Skin of body (tissue), 1 donor: ENCODE measurements at regions not wholly inside any gene's neighbourhood (a gene's known extent, or its start where the extent isn't known, plus 50 kb on each side); places are given as distances from the start of the nearest gene placed in this dataset.
"Not testable (repeated sequence)": the region's sequence is repeated elsewhere in the genome, so short reads cannot be mapped to it uniquely, and the experiment has no call there.

ENCODE experiments used
- DNase-seq: peaks from one replicate; lab custom pipeline; 2025; lab: John Stamatoyannopoulos, UW

GRCh38 chrX:130552444-130553073 is 150.8 kb downstream of the RBMX2 start:
- no peak for DNase-seq

GRCh38 chrX:130555341-130555740 is 153.6 kb downstream of the RBMX2 start:
- DNase-seq, result peak; percentile 49

DNA sequence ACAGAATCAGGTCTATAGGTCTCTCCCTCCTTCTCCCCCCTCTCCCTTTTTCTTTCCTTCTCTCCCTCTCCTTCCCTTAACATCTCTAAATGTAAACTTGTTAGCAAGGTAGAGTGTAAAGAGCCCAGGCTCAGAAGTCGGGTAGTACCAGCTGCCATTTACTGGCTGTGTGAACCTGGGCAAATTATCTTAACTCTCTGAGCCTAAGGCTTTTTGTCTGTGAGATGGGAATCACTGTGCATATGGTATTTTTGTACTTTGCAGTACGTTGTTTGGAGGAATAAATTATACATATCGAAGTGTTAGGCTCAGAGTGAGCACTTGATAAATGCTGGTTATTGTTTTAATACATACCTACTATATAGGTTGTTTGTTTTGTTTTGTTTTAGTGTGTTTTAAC is 154.0 kb downstream of the RBMX2 start:
- DNase-seq, result no peak

- no peak for DNase-seq
These were observed 155.2 kb downstream of the RBMX2 start for GRCh38 chrX:130556951-130557350.

- no peak for DNase-seq
These were observed 158.8 kb downstream of the RBMX2 start for GRCh38 chrX:130560544-130560943.

- no peak for DNase-seq
These were observed 160.1 kb downstream of the RBMX2 start for GRCh38 chrX:130561930-130562329.

DNA sequence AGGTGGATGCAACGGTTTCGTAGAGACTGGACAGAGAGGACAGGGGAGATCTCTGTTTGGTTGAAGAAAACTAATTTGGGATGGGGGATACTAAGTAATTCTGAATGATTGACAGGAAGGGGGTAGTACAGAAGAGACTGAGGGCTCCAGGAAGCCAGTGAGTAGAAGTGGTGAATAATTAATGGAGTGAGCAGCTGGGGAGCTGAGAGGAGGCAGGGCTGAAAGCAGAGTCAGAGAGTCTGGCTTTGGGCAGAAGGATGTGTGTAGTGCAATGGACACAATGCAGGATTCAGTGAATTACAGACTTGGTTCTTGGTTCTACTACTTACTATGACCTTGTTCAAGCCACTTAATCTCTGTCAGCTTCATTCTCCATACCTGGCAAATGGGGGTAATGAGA is 161.7 kb downstream of the RBMX2 start:
- DNase-seq, result no peak

DNA sequence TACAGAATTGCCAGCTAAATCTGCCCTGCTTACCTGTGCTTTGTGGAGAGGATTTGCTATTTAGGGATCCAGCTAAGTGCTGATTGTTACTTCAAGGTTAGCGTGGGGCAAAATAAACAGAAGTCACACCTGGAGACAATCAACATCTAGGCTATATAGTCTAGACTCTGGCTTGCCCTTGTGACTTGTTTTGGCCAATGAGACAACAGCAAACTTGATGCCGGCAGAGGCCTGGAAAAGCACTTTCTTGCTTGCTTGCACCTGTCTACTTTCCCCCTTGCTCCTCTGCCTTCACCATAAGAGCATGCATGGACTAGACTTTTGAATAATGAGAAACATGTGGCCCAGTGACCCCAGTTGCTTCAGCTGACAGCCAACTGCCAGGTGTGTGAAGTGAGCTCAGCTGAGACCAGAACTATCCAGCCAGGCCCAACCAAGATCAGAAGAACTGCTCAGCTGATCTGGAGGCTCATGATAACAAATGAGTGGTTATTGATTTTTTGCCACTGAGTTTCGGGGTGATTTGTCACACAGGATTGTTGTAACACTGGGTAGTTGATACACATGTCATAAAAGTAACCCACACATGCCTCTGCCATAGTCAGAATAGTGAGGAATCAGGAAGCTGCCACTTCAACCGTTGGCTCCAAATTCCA is 164.4 kb downstream of the RBMX2 start:
- DNase-seq, result no peak

DNA sequence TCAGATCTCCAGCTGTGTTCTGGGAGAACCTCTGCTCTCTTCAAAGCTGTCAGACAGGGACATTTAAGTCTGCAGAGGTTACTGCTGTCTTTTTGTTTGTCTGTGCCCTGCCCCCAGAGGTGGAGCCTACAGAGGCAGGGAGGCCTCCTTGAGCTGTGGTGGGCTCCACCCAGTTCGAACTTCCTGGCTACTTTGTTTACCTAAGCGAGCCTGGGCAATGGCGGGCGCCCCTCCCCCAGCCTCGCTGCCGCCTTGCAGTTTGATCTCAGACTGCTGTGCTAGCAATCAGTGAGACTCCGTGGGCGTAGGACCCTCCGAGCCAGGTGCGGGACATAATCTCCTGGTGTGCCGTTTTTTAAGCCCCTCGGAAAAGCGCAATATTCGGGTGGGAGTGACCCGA is 171.2 kb downstream of the RBMX2 start:
- not testable (repeated sequence) for DNase-seq
